NCI-H146 (cell line): ENCODE measurements at regions not wholly inside any gene's neighbourhood (a gene's known extent, or its start where the extent isn't known, plus 50 kb on each side); places are given as distances from the start of the nearest gene placed in this dataset.
"Not testable (repeated sequence)": the region's sequence is repeated elsewhere in the genome, so short reads cannot be mapped to it uniquely, and the experiment has no call there.

Source experiments
- DNase-seq: peaks from one replicate; lab custom pipeline; 2025; lab: John Stamatoyannopoulos, UW

DNA sequence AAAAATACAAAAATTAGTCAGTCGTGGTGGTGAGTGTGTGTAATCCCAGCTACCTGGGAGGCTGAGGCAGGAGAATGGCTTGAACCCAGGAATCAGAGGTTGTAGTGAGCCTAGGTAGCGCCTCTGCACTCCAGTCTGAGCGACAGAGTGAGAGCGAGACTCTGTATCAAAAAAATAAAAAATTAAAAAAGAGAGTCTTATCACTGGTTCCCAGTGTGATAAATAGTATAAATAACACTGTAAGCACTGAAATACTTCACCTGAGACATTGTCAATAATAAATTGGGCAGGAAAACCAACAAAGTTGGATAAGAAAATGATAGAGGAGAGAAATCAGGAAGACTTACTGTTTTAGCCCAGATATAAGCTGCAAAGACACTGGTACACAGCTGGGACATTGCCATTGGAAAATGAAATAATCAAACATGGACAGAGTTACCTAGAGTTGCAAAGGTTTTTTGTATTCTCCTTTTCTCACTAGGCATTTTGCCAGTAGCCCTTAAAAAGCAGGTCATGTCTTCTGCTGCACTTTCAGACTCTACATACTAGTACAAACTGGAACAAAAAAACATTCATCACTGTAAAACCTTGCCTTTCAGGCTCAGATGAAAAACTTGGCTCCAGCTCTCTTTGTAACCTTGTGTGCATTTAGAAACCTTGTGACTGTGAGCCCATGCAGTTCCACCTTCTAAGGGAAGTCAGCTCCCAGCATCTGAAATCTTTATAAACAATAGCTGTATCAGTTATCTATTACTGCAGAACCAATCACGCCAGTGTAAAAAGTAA lies 55.0 kb upstream of the PPP1R2C start:
- DNase-seq, result no peak

DNA sequence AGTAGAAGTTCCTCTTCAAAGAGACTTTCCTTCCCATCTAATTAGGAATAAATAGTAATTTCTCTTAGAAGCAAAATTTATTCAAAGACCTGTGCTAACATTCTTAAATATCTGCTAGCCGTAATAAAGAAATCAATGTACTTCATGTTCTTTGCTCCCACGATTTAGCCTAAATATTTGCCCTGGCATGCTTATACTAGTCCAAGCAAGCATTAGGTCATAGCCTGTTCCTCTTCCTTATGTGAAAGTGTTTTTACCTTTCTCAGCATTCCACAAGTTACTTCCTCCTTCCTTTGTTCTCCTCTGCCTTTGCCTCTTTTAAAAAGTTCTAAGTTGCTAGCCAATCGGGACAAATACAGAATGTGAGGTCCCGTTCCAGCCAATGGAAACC lies 55.6 kb upstream of the PPP1R2C start:
- not testable (repeated sequence) for DNase-seq

GRCh38 chrX:42837101-42837726 lies 59.3 kb upstream of the PPP1R2C start:
- no peak for DNase-seq

- no peak for DNase-seq
Measured at GRCh38 chrX:42837747-42838146, 59.8 kb upstream of the PPP1R2C start.

GRCh38 chrX:42839632-42840031 lies 61.7 kb upstream of the PPP1R2C start:
- no peak for DNase-seq

DNA sequence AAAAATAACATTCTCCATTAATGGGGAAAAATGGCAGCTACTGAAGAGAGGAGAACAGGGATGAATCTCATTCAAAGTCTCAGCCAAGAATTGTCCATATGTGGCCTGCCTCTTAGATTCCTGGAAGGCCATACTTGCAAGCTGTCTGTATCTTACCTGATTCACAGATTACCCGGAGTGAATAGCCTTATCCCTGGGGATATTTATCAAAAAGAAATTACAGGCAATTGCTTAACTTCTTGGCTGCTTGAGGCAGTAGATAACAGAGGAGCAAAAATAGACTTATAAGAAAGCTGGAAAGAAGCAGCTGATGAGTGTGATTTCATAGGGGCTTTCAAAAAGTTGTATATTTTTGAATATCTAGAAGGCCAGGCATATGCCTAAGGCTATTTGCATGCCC lies 68.8 kb upstream of the PPP1R2C start:
- DNase-seq, result no peak

DNA sequence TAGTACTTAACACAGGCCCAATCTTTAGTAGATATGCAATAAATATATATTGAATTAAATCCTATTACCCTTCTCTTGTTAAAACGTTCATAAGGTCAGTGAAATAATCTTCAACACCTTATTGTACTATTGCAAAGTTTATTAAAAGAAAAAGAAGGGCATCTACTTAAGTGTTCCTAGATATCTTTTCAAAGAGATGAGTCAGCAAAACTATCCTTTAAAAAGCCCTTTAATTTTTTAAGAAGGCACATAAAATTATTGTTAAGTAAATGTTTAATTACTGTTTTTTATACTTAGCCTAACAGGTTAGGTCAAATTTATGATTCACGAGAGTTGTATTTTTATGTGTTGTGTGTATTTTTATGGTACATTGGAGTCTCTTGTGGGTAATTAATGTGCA lies 77.3 kb upstream of the PPP1R2C start:
- DNase-seq, result no peak

- no peak for DNase-seq
Measured at GRCh38 chrX:42857766-42858165, 79.8 kb upstream of the PPP1R2C start.

- no peak for DNase-seq
Measured at GRCh38 chrX:42869011-42869410, 91.0 kb upstream of the PPP1R2C start.

- DNase-seq, result no peak
Measured at GRCh38 chrX:42869659-42870476, 91.9 kb upstream of the PPP1R2C start.

DNA sequence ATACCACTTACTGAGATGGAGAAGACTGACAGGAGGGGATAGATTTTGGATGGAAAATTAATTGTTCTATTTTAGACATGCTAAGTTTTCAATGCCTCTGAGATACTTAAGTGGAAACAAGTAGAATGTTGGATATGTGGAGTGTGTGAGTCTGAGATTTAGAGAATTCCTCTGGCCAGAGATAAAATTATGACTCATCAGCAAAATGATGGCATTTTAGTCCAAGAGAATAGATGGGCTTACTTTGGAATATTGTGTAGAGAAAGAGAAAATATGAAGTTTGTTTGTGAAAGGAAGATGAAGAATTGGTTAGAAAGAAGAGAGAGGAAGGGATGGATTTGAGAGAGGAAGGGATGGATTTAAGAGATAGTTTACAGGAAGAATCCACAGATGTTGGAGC lies 108.6 kb upstream of the PPP1R2C start:
- no peak for DNase-seq

GRCh38 chrX:42900947-42901346 lies 123.0 kb upstream of the PPP1R2C start:
- no peak for DNase-seq

GRCh38 chrX:42902513-42902912 lies 124.5 kb upstream of the PPP1R2C start:
- DNase-seq, result no peak

- DNase-seq, result no peak
Measured at GRCh38 chrX:42920752-42921151, 142.8 kb upstream of the PPP1R2C start.

DNA sequence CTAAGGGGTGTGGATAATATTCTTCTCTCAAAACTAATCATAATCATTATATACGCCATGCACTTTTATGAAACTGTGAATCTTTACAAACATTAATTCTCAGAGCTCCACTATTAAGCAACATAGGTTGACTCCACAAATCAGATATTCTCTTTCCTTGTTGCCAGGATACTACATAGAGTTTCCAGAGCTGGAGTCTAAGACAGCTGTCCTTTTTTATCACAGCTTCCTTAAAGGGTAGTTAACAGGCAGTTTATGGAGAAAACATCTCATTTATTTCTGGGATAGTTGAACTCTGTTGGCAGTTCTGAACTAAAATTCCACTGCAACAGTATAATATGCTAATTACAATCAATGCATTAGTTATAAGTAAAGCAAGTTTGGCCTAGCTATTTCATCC lies 152.1 kb upstream of the PPP1R2C start:
- no peak for DNase-seq

DNA sequence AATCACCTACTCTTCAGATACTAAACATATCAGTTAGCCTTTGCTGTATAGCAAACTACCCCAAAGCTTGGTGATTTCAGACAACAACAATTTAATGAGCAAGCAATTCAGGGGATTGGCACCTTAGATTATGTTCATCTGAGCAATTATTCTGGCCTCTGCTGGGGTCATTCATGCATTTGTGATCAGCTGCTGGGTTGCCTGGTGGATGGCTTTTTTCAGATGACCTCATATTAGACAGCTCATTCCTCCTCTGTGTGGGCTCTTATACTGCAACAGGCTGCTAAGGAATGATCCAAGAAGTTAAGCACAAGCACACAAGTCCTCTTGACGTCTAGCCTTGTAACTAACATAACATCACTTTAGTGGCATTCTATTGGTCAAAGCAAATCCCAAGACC lies 153.0 kb upstream of the PPP1R2C start:
- DNase-seq, result no peak

GRCh38 chrX:42933187-42933586 lies 155.2 kb upstream of the PPP1R2C start:
- DNase-seq, result no peak

- no peak for DNase-seq
Measured at GRCh38 chrX:42934020-42934726, 156.2 kb upstream of the PPP1R2C start.

- no peak for DNase-seq
Measured at GRCh38 chrX:42941671-42942070, 163.7 kb upstream of the PPP1R2C start.

DNA sequence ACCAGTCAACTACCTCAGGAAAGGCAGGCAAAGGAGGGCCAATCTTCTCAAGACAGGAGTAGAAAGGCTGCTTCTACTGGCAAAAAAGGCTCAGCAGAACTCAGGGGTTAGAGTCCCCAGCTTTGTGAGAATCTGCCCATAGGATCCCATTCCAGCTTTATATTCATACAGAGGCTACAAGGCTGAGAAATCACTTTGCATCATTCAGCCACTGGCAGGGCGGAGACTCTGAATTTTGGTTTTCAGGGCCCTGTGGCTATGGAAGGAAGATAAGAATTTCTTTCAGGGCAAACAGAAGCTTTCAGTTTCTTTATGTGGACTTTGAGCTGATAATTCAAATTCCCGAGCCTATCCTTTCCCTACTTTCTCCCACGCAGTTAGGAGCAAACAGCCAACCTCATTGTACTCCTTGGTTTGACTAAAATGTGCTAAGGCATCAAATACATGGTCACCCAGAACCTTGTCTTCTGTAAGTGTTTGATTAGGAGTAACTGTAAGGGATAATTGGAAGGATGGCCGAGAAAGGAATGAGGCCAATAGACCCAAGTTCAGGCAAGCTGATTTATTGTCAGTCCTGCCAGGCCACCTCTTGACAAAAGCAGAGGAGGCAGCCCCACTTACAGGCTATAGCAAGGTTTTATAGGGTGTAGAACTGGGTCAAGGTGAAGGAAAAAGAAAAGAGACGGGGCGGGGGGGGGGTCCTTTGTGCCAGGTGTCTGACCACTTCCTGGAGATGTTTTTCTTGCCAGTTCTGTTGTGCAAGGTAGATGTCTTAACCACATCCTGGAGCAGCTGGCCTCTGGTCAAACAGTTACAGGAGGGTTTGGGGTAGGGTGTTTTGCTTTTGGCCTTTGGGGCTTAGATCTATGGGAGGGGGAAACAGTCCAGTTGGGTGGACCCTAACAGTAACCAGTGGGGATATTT lies 165.3 kb upstream of the PPP1R2C start:
- DNase-seq, result no peak

DNA sequence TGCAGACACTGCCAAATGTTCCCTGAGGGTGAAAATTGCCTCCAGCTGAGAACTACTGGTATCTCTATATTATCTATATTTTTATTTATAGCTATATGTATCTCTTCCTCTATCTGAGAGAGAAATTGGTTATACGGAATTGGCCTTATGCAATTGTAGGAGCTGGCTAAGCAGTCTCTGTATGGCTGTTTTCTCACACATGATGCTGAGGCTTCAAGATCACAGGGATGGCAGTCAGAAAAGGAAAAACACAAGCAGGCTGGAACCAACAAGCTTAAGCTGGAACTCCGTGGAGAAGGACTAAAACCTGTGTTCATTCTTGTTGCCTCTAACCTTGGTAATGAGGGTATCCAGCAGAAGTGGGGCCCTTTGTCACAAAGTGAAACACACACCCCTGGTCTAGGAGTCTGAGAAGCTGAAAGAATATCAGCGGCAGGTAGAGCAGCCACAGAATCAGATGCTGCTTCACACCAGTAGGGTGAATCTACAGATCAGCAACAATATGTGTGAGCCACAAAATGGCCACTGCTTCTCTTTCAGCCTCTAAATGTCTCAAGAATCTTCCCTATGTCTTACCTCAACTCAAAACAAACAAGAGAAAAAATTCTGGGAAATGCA lies 166.5 kb upstream of the PPP1R2C start:
- no peak for DNase-seq
